ENCODE measurements at regions not wholly inside any gene's neighbourhood (a gene's known extent, or its start where the extent isn't known, plus 50 kb on each side); places are given as distances from the start of the nearest gene placed in this dataset.
"Not testable (repeated sequence)": the region's sequence is repeated elsewhere in the genome, so short reads cannot be mapped to it uniquely, and the experiment has no call there.

DNA sequence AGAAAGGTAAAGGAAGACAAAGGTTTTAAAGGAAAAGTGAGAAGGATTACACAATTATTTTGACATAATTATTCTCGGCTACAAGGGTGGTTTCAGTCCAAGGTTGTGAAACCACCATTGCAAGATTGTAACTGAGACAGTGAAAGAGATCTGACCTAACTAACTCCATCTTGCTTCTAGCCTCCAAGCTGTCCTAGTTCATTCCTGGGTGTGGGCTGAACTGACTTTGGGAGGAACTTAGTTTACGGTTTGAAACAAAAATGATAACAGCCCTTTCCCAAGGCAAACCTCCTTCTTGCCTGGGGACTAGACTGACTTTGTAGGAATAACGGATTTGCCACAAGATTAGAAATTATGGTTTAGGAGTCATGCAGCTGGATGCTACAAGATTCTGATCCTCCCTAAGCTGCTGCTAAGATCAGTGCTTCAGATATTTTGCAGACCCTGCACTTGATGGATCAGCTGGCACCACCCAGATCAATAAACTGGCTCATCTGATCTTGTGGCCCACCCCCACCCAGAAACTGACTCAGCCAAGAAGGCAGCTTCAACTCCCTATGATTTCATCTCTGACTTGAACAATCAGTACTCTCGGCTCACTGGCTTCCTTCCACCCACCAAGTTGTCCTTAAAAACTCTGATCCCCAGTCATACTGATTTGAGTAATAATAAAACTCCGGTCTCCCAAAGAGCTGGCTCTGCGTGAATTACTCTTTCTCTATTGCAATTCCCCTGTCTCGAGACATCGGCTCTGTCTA lies 57.7 kb upstream of the AADACL2 start:
- no peak for DNase-seq

DNA sequence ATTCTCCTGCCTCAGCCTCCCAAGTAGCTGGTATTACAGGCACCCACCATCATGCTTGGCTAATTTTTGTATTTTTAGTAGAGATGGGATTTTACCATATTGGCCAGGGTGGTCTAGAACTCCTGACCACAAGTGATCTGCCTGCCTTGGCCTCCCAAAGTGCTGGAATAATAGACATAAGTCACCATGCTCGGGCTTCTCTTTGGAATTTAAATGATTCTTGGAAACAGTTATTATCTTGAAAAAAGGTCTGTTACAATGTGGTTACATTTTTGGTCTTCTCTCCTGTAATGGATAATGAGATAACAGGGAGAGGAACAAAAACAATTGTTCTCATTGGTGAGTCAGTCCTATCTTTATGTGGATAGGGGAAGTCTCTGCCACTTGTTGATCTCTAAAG lies 59.8 kb upstream of the AADACL2 start:
- DNase-seq, result no peak

DNA sequence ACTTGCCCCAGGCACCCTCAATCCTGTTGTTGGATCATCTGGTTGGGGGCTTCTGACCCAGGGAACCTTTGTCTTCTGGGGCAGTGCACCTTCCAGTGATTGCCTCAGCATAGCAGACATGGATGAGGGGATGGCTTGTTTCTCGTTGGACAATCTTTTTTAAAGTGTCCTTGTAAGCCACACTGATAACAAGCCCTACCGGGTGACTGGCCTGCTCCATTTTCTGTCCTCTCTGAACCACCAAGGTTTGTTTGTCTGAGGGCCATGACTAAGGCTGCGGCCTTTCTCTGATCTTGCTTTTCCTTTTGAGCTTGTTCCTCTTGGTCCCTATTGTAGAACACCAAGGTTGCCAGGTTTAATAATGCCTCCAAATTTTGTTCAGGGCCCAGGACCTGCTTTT lies 66.0 kb upstream of the AADACL2 start:
- DNase-seq, result not testable (repeated sequence)

DNA sequence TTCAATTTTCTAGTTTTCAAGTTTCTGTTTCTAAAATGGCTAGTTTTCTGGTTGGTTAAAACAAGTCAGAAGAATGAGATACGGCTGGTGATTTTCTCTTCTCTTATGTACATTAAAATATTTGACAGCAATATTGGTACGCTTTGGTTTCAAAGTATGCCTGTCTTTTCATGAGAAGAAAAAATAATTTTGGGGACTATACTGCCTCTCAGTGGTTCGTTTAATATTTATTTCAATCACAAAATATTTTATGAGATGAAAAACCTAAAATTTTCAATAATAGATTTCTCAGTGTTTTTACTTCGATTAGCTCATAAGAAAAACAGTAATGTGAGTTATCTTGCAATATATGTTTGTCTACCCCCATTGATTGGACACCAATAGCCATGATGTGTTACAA lies 72.8 kb upstream of the AADACL2 start:
- no peak for DNase-seq

DNA sequence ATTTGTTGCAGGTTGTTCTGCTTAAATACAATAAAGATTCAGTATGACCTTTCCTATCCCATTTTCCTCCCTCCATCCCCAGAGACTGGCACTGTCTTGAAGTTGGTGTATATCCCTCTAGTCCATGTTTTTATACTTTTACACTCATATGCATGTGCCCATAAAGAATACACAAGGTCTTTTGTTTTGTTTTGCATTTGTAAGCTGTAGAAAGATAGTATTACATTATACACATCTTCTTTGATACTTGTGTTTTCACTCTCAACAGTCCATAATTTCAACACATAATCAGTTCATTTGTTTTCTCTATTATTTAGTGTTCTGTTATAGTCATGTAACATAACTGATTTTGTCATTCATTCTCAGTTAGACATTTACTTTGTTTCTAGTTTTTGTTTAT lies 88.7 kb upstream of the AADACL2 start:
- DNase-seq, result no peak

DNA sequence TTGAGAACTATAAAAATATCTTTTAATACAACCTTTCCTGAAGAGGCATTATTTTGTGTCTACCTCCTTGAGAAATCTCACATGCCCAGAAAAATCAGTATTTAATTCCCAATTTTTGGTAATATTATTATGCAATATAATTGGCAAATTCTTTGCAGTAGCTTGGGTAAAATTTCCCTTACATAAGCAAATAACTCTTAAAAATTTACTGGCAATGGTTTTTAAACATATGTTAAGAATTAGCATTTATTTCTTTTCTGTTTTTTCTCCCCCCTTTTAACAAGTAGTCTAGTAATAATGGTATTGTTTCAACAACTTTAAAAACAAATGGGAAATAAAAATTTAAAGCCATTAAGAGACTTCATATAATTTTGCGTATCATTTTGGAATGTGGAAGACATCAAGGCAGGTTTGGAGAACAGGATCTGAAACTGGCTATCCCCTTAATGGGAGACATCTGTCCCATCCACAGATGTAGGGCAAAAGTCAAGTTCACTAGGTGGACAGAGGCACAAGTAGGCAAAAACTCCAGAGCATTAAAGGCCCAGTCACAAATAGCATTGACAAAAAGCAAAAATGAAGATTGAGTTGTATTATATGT lies 89.6 kb upstream of the AADACL2 start:
- DNase-seq, result no peak

DNA sequence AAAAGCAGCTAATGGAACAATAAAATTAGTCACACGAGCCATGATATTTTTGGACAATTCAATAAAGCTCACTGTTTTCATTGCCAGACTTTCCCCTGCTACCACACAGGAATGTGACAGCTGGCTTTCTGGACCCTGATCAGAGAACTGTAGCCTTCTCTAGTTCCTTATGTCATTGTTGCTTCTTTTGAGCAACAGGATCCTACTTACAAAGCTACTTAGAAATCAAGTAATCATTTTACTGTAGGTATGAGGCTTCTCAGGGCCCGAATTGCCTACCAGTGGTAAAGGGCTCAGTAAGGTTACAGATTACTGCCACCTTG lies 94.3 kb upstream of the AADACL2 start:
- DNase-seq, result no peak

DNA sequence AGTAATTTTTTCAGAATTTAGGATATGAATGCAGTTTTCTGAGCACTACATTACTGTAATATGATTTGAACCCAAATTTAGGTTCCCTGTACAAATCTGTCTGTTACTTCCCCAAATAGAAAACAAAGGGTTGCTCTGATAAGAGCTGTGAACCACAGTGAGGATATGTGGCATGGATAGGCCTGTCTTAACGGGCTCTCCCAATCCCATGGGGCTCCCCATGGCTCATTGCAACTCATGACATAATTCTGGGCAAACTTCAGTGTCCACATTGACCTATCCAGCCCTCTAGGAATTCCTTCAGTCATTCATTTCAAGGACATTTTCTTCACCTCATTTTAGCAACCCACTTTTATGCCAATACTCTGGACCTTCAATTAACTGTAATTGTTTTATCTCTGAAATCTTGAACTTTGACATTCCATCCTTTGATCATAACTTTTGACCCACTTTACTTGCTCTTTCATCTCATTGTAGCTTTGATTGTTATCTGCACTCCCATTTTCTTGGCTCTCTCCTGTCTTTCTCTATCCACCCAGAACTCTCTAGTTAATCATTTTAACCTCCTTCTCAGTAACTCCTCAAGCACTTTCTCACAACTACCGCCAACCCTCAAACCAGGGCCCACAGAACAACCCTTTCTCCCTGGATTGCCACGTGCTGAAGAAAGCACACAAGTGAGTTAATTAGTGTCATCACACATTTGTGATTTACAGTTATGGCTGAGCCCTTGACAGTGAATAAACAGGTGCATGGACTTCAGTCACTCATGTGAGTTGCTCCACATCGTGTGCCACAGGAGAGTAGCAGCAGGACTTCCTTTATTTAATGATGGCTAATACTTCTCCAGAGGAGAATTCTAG lies 94.9 kb upstream of the AADACL2 start:
- DNase-seq, result no peak

DNA sequence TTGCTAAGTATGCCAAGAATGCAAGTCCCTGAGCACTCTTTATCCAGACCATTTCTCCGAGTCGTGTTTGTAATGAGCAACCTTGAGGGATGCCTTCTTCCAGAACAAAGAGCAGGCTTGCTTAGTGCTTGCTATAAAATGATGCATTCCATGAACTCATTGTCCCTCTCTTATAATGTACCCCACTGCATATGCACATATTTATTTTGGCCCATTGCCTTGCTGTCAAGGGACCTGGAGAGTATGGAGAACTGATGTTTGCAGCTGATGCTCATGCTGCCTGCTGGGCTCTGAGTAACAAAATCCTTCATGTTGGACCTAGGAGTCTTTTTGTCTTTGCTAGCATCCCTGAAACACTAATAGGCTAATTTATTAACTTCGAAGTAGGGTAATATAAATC lies 97.8 kb upstream of the AADACL2 start:
- no peak for DNase-seq

DNA sequence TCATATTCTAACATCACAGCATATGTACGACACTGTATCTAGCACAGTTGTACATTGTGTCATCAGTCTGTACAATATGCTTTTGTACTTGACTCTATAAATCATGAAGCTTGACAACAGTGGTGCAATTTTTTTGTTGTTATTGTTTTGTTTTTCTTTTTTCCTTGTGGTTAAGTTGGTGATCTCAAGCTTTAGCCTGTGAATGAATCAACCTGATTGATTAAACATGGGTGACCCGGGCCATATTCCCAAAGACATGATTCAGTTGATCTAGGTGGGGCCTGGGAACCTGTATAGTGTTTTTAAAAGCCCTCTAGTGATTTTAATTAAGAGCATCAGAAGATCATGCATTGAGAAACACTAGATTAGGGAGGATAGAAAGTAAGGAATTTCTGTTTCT lies 101.8 kb upstream of the AADACL2 start:
- DNase-seq, result no peak

DNA sequence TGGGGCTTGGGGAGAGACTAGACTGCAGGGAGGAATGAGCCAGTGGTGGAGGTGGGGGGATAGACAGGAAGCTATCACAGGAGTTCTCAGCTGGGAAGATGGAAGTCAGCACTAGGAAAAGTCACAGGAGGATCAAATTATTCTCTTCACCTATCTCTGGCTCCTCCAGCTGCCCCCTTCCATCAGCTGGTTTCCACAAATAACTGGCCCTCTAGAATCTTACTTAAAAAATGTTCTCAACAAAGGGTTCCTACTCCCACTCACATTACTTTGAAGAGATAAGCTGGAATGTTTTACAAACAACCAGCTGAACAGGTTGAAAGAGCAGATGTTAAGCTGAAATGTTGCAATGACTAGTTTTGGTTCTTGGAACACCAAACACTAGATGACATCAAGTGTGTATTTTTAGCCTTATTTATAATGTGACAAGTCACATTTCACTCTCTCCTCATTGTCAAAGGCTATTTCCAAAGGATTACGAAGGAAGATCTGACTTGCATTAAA lies 102.7 kb upstream of the AADACL2 start:
- no peak for DNase-seq

DNA sequence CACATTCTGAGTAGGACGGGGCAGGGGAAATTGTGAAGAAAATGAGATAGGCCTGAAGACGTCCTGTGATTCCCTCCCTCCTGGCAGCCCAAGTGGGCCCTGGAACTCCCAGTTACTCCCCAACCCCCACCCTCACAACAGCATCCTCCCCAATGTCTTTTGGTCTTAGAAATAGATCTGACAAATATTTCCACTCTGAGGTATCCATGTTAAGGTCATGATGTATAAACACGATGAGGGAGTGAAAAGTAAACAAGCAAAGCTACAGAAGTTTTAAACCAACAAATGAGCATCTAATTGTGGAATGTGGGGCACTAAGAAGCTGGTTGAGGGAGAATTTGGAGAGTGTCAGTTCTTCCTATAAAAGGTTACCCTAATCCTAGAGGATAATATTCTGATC lies 103.7 kb upstream of the AADACL2 start:
- no peak for DNase-seq

DNA sequence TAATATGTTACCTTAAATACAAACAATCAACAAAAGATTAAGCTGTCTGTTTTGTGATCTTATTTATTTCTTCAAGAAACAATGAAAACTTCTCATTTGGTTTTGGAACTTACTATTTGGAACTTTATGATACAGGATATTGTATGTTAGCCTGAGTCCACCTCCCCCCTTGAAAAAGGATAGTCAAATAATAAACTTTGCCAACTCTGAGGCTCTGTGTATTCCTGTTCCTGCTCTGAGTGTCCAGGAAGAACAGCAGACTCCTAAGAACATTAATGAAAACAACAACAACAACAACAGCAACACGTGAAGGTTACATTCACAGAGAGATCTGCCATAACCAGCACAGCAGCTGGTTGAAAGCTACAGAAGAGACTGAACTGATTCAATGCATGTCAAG lies 108.1 kb upstream of the AADACL2 start:
- no peak for DNase-seq

DNA sequence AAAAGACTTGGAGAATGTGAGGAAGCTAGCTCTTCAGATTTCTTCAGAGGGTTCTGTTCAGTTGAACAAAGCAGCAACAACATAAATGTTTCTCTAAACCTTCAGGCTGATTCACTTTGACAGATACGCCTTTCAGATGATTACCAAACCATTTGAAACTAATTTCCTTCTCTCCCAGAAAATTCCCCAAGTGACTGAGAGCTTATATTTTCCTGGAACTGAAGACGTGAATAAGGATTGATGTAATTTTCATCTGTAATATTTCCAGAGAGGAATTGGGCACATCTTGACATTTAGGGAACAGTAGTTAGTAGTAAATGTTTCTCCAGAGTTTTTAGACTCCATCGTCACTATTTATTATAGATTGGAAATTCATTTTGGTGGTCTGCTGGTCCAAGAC lies 108.6 kb upstream of the AADACL2 start:
- DNase-seq, result no peak

DNA sequence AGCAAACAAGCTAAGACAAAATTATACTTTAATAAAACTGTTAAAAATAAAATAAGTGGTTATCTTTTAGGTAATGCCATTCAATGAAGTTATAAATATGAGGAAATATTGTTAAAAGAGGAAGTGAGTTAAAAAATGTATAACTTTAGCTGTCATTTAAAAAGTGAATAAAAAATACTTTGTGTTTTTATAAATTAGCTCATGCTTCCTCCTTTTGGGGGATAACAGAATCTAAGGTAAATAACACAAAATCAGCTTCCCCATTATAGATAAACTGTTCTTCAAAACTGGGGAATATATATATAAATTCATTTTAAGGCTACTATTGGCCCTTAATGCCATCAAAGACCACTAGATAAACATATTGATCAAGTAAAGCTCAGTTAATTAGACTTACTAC lies 113.7 kb upstream of the AADACL2 start:
- no peak for DNase-seq

DNA sequence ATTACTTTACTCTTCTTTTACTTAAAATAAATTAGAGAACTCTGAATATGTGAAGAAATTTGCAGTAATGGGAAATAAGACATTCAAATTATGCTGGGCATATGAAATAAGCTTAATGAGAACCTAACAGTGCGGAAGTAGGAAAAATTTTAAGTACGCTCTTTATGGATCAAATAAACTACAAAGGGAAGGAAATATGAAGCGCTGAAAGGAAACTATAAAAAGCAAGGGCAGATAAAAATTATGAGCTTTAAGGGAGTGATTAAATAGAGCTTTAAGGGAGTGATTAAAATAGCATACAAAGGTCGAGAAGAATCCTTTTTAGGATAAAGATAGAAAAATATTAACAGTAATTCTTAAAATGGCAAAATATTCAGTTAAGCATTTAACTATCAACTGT lies 118.3 kb upstream of the AADACL2 start:
- DNase-seq, result no peak

DNA sequence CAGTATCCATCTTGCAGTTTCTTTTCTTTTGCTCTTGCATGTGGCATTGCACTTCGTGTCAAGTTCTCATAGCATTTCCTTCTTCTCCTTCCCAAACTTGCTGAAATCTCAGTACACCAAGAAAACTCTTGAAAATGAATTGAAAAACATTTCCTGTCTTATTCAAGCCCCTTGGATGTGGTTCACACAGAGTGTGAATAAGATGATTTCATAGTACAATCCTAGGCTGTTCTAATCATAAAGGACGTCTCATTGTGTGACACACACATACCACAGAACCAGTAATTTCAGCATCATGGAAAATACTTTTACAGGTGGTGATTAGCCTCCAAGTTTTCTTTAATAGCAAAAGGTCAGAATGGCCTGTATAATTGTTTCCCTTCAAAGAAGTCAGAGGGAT lies 121.6 kb upstream of the AADACL2 start:
- no peak for DNase-seq

DNA sequence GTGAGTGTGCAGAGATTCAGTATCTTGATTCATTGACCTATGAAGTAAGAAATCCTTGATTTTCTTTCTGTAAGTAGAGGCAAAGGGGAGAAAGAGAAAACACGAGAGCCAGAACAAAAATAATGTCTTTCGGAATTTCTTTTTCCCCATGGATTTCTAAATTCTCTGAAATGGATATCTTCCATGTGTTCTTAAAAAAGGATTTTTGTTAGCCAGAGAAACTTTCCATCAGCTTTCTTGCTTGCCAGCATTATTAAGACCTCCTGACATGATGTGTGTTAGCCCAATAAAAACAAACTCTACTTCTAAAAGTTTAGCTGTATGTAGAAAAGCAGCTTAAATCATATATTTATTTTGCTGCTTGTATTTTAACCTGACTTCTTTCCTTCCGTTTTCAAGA lies 122.3 kb upstream of the AADACL2 start:
- no peak for DNase-seq

DNA sequence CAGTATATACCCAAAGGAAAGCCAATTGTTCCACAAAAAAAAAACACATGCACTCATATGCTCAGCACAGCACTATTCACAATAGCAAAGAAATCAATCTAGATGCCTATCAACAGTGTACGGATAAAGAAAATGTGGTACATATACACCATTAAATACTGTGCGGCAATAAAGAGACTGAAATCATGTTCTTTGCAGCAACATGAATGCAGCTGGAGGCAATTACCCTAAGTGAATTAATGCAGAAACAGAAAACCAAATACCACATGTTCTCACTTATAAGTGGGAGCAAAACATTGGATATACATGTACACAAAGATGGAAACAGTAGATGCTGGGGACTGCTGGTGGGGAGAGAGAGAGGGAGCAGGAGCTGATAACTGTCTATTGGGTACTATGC lies 124.2 kb upstream of the AADACL2 start:
- DNase-seq, result no peak

DNA sequence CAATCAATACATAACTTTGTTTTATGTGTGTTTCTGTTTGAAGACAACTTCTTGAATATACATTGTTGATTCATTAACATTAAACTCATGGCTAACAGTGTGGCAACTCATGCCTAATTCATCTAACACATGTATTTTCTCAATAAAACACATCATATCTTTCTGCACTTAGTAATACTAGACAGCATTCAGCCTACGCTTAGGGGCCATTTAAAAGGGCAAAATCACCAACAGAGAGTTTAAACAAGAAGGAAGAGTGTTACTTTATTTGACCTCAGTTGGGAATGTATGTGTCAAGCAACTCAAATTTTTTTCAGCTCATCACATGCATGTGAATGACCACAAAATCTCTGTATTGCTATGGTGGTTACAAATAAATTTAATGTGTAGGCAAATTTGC lies 128.8 kb upstream of the AADACL2 start:
- DNase-seq, result no peak

DNA sequence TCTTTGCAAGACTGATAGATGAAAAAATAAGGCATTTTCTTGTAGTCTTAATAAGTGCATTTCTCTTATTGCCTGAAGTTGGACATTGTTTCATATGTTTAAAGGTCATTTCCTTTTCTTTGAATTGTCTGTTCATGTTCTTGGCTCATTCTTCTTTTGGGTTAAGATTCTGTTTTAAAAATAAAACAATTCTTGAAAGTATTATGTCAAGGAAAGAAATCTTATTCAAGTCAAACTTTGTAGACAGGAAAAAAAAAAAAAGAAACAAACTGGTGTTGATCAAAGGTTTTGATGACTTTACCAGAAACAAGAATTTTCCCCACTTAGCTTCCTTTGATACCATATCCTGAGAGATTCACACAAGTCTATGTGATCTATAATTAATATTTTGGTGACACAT lies 132.9 kb upstream of the AADACL2 start:
- no peak for DNase-seq

DNA sequence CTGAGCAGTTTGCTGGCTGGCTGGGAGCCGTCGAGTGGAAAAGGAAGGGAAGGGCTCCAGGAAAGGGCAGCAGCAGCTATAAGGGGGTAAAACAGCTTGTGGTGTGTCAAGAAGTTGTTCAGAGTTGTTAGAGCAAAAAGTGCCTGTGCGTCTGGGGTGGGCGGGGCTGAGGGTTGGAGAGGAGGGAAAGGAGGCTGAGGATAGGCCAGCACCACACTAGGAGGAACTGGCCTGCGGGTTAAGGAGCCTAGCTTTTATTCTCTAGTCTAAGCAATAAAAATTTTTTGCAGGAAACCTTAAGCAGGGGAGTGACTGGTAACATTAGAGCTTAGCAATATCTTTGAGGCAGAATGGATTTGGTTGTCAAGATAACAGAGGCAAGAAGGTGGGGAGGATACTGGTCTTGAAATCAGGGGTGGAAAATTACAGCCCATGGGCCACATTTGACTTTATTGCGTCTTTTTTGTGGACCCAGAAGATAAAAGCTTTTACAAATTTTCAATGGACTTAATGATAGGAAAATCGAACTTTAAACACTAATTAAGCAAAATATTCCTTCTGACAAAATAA lies 134.5 kb upstream of the AADACL2 start:
- no peak for DNase-seq

DNA sequence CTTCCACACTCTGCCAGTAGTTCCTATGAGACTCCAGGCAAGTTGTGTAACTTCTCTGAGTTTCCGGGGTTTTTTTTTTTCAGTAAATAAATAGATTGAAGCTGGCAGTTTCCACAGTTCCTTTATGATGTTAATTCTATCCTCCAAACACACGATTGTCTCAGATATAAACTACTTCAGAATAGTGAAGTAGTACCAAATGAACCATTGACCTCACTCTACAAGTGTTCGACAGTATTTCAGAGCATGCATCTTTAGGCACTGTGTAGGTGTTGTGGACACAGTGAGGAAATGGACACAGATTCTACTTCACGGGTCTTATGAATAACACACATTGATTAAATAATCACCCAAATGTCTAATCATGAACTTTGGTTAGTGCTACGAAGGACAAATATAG lies 136.1 kb upstream of the IGSF10 start:
- no peak for DNase-seq

DNA sequence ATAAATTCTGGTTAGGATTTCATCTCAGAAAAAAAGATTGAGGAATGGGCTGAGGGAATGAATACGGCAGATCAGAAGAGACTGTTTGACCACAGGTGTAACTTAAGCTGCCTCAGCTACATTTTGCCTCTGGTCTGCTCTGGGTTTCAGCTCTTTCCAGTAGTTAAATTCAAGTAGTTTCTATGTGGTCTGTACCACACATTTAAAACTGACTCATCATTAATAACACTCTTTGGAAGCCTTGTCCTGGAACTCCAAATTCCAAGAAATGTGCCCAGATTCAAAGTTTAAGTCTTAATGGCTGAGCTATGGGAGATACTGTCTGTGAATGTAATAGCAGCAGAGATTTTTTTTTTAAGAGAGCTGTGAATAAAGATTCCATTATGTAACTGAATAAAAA lies 133.1 kb upstream of the IGSF10 start:
- no peak for DNase-seq
